Left ventricle myocardium inferior (tissue), 1 donor: ENCODE measurements at regions not wholly inside any gene's neighbourhood (a gene's known extent, or its start where the extent isn't known, plus 50 kb on each side); places are given as distances from the start of the nearest gene placed in this dataset.
"Not testable (repeated sequence)": the region's sequence is repeated elsewhere in the genome, so short reads cannot be mapped to it uniquely, and the experiment has no call there.

Source experiments
- DNase-seq: peaks from one replicate; pipeline ENCODE4 v3.0.0-alpha.2; 2020
- H3K27ac ChIP-seq: fragments of 200-600 bp; replicated peaks from 2 replicates; pipeline ENCODE4 v1.8.0; 2021
- H3K27me3 ChIP-seq: fragments of 200-600 bp; 2 replicates; pipeline ENCODE4 v1.8.0; 2021; ENCODE audit warnings: low read depth
- H3K36me3 ChIP-seq: fragments of 200-600 bp; 2 replicates; pipeline ENCODE4 v1.8.0; 2021
- H3K4me1 ChIP-seq: fragments of 200-600 bp; 2 replicates; pipeline ENCODE4 v1.8.0; 2021
- H3K4me3 ChIP-seq: fragments of 200-600 bp; 2 replicates; pipeline ENCODE4 v1.8.0; 2021; ENCODE audit warnings: mild to moderate bottlenecking, moderate library complexity
- H3K9me3 ChIP-seq: fragments of 200-600 bp; replicated peaks from 2 replicates; pipeline ENCODE4 v1.8.0; 2021
- CTCF ChIP-seq: fragments of 200-600 bp; IDR thresholded peaks from 2 replicates; pipeline ENCODE4 v1.8.0; 2021; ENCODE audit warnings: antibody characterized with exemption, mild to moderate bottlenecking, borderline replicate concordance
- intact Hi-C: fragments of 100-400 bp; cut with micrococcal nuclease; formaldehyde crosslinking; loops from one replicate; pipeline ENCODE4 v1.11.0; 2022
- donor health status: DM: no; HTN: yes; CAD: no; lungs with severe emphysema.

GRCh38 chrX:3787856-3788255, 74.4 kb upstream of the PRKX start:
- DNase-seq: no peak
- Histone ChIP-seq H3K4me3 (no peak overlapping the region), H3K4me1 (no peaks in the 10 kb centered on the region), H3K27me3 (no peaks in the 10 kb centered on the region), H3K36me3 (no peaks in the 10 kb centered on the region), H3K9me3 (no peaks in the 10 kb centered on the region), H3K27ac (no peak overlapping the region)
- TF ChIP-seq CTCF: no peak
- intact Hi-C loops: no loop called here

GRCh38 chrX:3785822-3786221, 72.4 kb upstream of the PRKX start:
- intact Hi-C loops: not testable (repeated sequence)

GRCh38 chrX:3780564-3780963, 67.1 kb upstream of the PRKX start:
- Histone ChIP-seq H3K4me3 (no peak overlapping the region), H3K27ac (no peak overlapping the region), H3K4me1 (no peaks in the 10 kb centered on the region), H3K27me3 (no peaks in the 10 kb centered on the region), H3K36me3 (no peaks in the 10 kb centered on the region), H3K9me3 (no peaks in the 10 kb centered on the region)
- intact Hi-C loops: no loop called here
- no peak for TF ChIP-seq CTCF
- no peak for DNase-seq

More at GRCh38 chrX:3785822-3786221, 72.4 kb upstream of the PRKX start:
- not testable (repeated sequence) for H3K4me1 ChIP-seq, H3K36me3 ChIP-seq, H3K27me3 ChIP-seq, H3K9me3 ChIP-seq, DNase-seq, H3K27ac ChIP-seq, H3K4me3 ChIP-seq

GRCh38 chrX:3779546-3779945, 66.1 kb upstream of the PRKX start:
- Histone ChIP-seq H3K9me3 (no peaks in the 10 kb centered on the region), H3K27me3 (no peaks in the 10 kb centered on the region), H3K4me1 (no peaks in the 10 kb centered on the region), H3K27ac (no peak overlapping the region), H3K4me3 (no peak overlapping the region), H3K36me3 (no peaks in the 10 kb centered on the region)
- no peak for DNase-seq
- intact Hi-C loops: no loop called here
- no peak for TF ChIP-seq CTCF

GRCh38 chrX:3777416-3777815, 64.0 kb upstream of the PRKX start:
- H3K27me3 ChIP-seq: no peaks in the 10 kb centered on the region
- H3K4me1 ChIP-seq: no peaks in the 10 kb centered on the region
- no peak overlapping the region for H3K4me3 ChIP-seq
- intact Hi-C loops: no loop called here
- no peak for TF ChIP-seq CTCF
- no peak overlapping the region for H3K27ac ChIP-seq
- no peaks in the 10 kb centered on the region for H3K9me3 ChIP-seq
- H3K36me3 ChIP-seq: no peaks in the 10 kb centered on the region
- DNase-seq: no peak

- intact Hi-C loops: no loop called here
- no peak for TF ChIP-seq CTCF
- no peaks in the 10 kb centered on the region for H3K36me3 ChIP-seq
These were observed 58.3 kb upstream of the PRKX start for GRCh38 chrX:3771766-3772165.

More at GRCh38 chrX:3771766-3772165, 58.3 kb upstream of the PRKX start:
- Histone ChIP-seq H3K4me1 (no peaks in the 10 kb centered on the region), H3K27ac (no peak overlapping the region), H3K9me3 (no peaks in the 10 kb centered on the region), H3K4me3 (no peak overlapping the region), H3K27me3 (no peaks in the 10 kb centered on the region)
- no peak for DNase-seq
